ENCODE measurements at regions not wholly inside any gene's neighbourhood (a gene's known extent, or its start where the extent isn't known, plus 50 kb on each side); places are given as distances from the start of the nearest gene placed in this dataset.
"Not testable (repeated sequence)": the region's sequence is repeated elsewhere in the genome, so short reads cannot be mapped to it uniquely, and the experiment has no call there.

DNA sequence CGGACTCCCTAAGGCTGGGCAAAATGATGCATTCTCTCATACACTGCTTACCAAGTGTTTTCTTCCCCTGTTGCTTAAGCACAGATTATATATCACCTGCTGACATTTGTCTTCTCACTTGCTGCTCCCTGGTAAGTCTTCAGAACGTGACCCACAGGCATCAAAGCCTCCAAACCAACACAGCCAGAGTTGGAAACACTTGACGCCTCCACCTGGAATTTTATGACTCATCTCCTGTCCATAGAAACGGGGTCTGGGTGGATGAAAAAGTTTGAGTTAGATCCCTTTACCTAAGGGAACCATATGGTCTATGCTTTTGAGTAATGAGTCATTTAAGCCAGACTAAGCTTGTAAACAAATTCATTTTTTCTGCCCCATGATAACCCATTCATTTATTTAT, 251.6 kb downstream of the USP46 start:
- TF ChIP-seq, protein P1, sequence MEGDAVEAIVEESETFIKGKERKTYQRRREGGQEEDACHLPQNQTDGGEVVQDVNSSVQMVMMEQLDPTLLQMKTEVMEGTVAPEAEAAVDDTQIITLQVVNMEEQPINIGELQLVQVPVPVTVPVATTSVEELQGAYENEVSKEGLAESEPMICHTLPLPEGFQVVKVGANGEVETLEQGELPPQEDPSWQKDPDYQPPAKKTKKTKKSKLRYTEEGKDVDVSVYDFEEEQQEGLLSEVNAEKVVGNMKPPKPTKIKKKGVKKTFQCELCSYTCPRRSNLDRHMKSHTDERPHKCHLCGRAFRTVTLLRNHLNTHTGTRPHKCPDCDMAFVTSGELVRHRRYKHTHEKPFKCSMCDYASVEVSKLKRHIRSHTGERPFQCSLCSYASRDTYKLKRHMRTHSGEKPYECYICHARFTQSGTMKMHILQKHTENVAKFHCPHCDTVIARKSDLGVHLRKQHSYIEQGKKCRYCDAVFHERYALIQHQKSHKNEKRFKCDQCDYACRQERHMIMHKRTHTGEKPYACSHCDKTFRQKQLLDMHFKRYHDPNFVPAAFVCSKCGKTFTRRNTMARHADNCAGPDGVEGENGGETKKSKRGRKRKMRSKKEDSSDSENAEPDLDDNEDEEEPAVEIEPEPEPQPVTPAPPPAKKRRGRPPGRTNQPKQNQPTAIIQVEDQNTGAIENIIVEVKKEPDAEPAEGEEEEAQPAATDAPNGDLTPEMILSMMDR (IDR thresholded peaks at IDR 0.05): no peak
- intact Hi-C loops (cut with DNase I; ENCODE audit: low total_unique reads): no loop called here
- H3K4me1 ChIP-seq: no peaks in the 10 kb centered on the region
- H3K36me3 ChIP-seq: no peaks in the 10 kb centered on the region
- no peak for DNase-seq
- H3K27me3 ChIP-seq: no peaks in the 10 kb centered on the region
- no peak overlapping the region for H3K27ac ChIP-seq
- H3K4me3 ChIP-seq: no peak overlapping the region
- peaks cover 0 to 3% (median 0%) of the 10 kb centered on the region in 3 donors for H3K9me3 ChIP-seq

DNA sequence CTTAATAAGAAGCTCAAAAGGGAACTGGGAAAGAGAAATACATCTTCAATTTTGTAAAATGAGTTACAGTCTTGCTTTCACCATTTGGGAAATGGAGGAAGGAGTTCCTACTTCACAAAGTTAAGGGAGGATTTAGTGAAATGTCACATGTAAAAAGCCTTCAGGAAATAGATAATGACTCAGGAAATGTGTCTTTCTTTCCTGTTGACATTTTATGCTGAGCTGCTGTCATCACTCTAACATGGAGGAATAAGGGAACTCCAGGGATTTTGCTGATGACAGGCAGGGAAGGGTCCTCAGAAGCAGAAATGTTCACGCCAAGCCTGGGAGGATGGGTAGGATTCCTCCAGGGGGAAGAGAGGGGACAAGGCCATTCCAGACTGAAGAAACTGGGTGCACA, 251.1 kb downstream of the USP46 start:
- Histone ChIP-seq H3K4me1 (no peaks in the 10 kb centered on the region), H3K36me3 (no peaks in the 10 kb centered on the region), H3K27ac (no peak overlapping the region), H3K9me3 (peaks cover 0 to 3% (median 0%) of the 10 kb centered on the region in 3 donors), H3K27me3 (no peaks in the 10 kb centered on the region), H3K4me3 (no peak overlapping the region)
- no peak for DNase-seq
- intact Hi-C loops (cut with DNase I; ENCODE audit: low total_unique reads): no loop called here
- TF ChIP-seq, protein P1 (IDR thresholded peaks at IDR 0.05): no peak

DNA sequence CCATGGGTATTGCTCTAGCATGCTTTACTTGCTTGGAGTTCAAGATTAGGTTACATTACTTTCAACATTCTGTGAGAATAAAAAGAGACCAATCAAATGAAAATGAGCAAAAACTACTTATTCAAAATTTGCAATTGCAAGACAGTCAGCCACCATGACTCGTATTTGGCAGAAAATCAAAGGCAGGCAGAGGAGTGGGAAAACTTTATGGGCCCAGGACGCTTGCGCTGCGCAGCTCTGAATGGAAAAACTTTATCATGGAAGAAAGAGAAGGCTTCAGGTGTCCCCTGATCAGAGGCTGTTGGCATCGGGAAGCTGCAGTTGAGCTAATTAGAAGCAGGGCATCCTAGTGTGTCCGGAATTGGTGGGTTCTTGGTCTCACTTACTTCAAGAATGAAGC, 250.6 kb downstream of the USP46 start:
- H3K27me3 ChIP-seq: no peaks in the 10 kb centered on the region

DNA sequence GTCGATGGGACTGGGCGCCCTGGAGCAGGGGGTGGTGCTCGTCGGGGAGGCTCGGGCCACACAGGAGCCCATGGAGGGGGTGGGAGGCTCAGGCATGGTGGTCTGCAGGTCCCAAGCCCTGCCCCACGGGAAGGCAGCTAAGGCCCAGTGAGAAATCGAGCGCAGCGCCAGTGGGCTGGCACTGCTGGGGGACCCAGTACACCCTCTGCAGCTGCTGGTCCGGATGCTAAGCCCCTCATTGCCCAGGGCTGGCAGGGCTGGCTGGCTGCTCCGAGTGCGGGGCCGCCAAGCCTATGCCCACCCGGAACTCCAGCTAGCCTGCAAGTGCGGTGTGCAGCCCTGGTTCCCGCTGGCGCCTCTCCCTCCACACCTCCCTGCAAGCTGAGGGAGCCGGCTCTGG, 249.3 kb downstream of the USP46 start:
- H3K4me3 ChIP-seq; intact Hi-C loops (cut with DNase I; ENCODE audit: low total_unique reads); DNase-seq; H3K27ac ChIP-seq; H3K9me3 ChIP-seq; H3K27me3 ChIP-seq; H3K36me3 ChIP-seq; H3K4me1 ChIP-seq: not testable (repeated sequence)

More for the DNA sequence above, 250.6 kb downstream of the USP46 start:
- TF ChIP-seq, protein P1 (IDR thresholded peaks at IDR 0.05): no peak
- intact Hi-C loops (cut with DNase I; ENCODE audit: low total_unique reads): no loop called here
- DNase-seq: no peak
- Histone ChIP-seq H3K9me3 (peaks cover 0 to 3% (median 0%) of the 10 kb centered on the region in 3 donors), H3K4me3 (no peak overlapping the region), H3K36me3 (no peaks in the 10 kb centered on the region), H3K27ac (no peak overlapping the region), H3K4me1 (no peaks in the 10 kb centered on the region)

DNA sequence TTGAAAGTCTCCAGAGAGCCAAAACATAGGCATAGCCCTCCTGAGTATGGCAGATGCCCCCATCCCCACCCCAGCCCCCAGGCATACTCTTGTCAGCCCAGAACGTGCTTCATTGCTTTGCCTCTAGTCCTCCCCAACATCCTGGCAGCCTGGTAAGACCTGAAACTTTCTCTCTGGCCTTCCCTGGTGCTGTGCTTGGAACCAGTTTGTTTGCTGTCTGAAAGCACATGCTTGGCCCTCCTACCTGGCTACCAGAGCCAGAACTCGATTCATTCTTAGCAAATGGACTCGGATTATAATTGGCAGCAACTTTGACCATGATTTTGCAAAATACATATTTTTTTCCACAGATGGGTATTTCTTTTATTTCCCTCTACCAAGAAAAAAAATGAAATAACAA, 248.1 kb downstream of the USP46 start:
- intact Hi-C loops (cut with DNase I; ENCODE audit: low total_unique reads): no loop called here
- no peak for DNase-seq
- Histone ChIP-seq H3K4me1 (no peaks in the 10 kb centered on the region), H3K27ac (no peak overlapping the region), H3K4me3 (no peak overlapping the region), H3K9me3 (peaks cover 0 to 3% (median 0%) of the 10 kb centered on the region in 3 donors), H3K36me3 (no peaks in the 10 kb centered on the region), H3K27me3 (no peaks in the 10 kb centered on the region)
- TF ChIP-seq, protein P1 (IDR thresholded peaks at IDR 0.05): no peak

DNA sequence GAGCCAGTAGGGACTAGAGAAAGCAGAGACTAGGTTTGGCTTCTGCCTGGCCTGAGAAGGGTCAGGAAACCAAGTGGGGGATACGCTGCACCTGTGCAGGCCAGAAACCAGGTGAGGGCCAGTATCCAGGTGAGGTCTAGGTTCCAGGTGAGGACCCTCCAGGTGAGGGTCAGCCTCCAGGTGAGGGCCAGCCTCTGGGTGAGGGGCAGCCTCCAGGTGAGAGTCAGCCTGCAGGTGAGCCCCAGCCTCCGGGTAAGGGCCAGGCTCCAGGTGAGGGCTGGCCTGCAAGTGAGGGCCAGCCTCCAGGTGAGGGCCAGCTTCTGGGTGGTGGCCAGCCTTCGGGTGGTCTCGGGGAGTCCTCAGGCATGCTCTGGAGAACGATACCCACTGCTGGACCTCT, 238.8 kb downstream of the USP46 start:
- Histone ChIP-seq H3K36me3 (no peaks in the 10 kb centered on the region), H3K9me3 (no peaks in the 10 kb centered on the region), H3K27me3 (no peaks in the 10 kb centered on the region), H3K4me3 (no peak overlapping the region), H3K27ac (no peak overlapping the region), H3K4me1 (no peaks in the 10 kb centered on the region)
- TF ChIP-seq, protein P1 (IDR thresholded peaks at IDR 0.05): no peak
- intact Hi-C loops (cut with DNase I; ENCODE audit: low total_unique reads): no loop called here
- no peak for DNase-seq
